Brain microvascular endothelial cell (primary cell): ENCODE measurements at regions not wholly inside any gene's neighbourhood (a gene's known extent, or its start where the extent isn't known, plus 50 kb on each side); places are given as distances from the start of the nearest gene placed in this dataset.

Experiments
- DNase-seq: peaks from one replicate; pipeline ENCODE4 v3.0.0-alpha.2; 2020
- H3K27ac ChIP-seq: fragments of 250-450 bp; sonication (Bioruptor Pico); 2 replicates; pipeline ENCODE4 v1.5.1; 2020; ENCODE audit warnings: mild to moderate bottlenecking, moderate library complexity
- H3K27me3 ChIP-seq: fragments of 250-450 bp; sonication (Bioruptor Pico); replicated peaks from 2 replicates; pipeline ENCODE4 v1.5.1; 2020; ENCODE audit warnings: mild to moderate bottlenecking
- H3K36me3 ChIP-seq: fragments of 250-450 bp; sonication (Bioruptor Pico); replicated peaks from 2 replicates; pipeline ENCODE4 v1.5.1; 2020; ENCODE audit warnings: mild to moderate bottlenecking
- H3K4me3 ChIP-seq: 2 replicates; pipeline ENCODE4 v1.5.1; 2011; ENCODE audit warnings: low read depth, mild to moderate bottlenecking, control low read depth, low read length, moderate library complexity
- in situ Hi-C: cut with HindIII; loops from 2 replicates; pipeline ENCODE4 v1.10.0; 2017; ENCODE audit warnings: low sequenced_read_pairs, low pct_ligation_motif_present
- TF ChIP-seq, protein P1 (sequence below): IDR thresholded peaks from 2 replicates; pipeline ENCODE4 v1.5.1; 2011; ENCODE audit warnings: low read depth, mild to moderate bottlenecking, moderate library complexity, low read length, control low read depth, inconsistent platforms; ENCODE audit errors: missing control alignments

DNA sequence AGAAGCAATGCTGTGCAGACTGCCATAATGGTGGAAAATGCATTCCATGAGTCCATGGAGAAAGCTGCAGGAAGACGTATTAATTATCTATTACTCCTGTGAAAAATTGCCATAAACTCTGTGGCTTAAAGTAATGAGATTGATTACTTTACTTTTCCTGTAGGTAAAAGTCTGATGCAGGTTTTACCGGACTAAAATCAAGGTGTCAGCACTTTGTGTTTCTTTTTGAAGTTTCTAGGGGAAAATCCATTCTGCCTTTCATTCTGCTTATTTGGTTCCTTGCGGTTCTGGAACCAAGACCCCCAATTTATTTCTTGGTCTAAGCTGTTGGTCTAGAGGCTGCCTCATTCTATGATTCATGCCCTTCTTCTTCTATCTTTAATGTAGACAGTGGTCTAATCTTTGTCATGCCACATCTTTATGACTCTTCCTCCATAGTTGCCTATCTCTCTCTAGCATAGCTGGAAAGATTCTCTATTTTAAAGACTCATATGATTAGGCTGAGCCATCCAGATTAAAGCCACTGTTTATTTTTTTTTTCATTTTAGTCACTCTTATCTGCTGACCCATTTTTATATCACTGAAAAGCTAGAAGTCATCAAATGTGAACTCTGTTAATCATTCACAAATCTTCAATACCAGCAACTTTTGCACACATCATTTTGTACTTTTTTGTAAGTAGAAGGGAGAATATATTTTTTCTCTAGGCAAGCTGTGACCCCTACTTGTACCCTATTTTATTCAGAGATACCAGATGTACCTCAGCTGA, 2056.4 kb downstream of the PCDH7 start:
- Histone ChIP-seq H3K4me3 (no peak overlapping the region), H3K27ac (no peak overlapping the region), H3K36me3 (no peaks in the 10 kb centered on the region), H3K27me3 (no peaks in the 10 kb centered on the region)
- in situ Hi-C loops = no loop called here
- no peak for DNase-seq
- TF ChIP-seq, protein P1, sequence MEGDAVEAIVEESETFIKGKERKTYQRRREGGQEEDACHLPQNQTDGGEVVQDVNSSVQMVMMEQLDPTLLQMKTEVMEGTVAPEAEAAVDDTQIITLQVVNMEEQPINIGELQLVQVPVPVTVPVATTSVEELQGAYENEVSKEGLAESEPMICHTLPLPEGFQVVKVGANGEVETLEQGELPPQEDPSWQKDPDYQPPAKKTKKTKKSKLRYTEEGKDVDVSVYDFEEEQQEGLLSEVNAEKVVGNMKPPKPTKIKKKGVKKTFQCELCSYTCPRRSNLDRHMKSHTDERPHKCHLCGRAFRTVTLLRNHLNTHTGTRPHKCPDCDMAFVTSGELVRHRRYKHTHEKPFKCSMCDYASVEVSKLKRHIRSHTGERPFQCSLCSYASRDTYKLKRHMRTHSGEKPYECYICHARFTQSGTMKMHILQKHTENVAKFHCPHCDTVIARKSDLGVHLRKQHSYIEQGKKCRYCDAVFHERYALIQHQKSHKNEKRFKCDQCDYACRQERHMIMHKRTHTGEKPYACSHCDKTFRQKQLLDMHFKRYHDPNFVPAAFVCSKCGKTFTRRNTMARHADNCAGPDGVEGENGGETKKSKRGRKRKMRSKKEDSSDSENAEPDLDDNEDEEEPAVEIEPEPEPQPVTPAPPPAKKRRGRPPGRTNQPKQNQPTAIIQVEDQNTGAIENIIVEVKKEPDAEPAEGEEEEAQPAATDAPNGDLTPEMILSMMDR = no peak

DNA sequence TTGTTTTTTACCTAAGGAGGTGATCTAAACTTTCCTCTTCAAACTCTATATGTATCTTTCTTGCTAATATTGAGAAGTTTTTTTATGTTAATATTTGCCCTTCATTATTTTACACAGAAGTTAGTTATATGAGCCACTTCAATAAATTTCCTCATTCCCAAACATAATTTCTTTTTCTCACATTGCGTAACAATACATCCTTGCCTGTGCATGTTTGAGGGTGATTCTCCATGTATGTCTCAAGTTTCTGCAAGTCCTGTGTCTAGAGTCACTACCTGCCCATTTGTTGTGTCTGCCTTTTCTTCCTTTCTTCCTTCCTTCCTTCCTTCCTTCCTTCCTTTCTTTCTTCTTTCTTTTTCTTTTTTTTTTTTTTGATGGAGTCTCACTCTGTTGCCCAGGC, 2057.9 kb downstream of the PCDH7 start:
- TF ChIP-seq, protein P1 = no peak
- in situ Hi-C loops = no loop called here

DNA sequence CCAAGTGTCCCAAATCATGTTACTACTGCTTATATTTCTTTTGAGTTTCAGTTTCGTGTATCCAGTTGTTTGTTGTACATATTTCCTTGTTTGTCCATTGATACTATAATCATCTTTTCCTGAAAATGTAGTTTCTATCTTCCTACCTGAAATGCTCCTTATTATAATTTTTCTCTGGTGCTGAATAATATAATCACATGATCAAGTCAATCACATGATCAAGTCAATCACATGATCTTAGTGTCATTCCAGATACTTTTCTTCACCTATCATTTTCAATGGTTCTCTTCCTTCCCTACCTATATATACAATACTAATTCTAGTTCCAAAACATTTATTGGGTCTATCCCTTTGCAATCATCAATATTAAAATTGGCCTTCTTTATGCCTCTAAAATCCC, 2058.8 kb downstream of the PCDH7 start:
- DNase-seq = no peak
- in situ Hi-C loops = no loop called here
- Histone ChIP-seq H3K4me3 (no peak overlapping the region), H3K36me3 (no peaks in the 10 kb centered on the region), H3K27me3 (no peaks in the 10 kb centered on the region), H3K27ac (no peak overlapping the region)
- TF ChIP-seq, protein P1 = no peak

More for the DNA sequence above, 2057.9 kb downstream of the PCDH7 start:
- DNase-seq = no peak
- no peaks in the 10 kb centered on the region for H3K27me3 ChIP-seq
- no peaks in the 10 kb centered on the region for H3K36me3 ChIP-seq
- no peak overlapping the region for H3K4me3 ChIP-seq
- no peak overlapping the region for H3K27ac ChIP-seq

DNA sequence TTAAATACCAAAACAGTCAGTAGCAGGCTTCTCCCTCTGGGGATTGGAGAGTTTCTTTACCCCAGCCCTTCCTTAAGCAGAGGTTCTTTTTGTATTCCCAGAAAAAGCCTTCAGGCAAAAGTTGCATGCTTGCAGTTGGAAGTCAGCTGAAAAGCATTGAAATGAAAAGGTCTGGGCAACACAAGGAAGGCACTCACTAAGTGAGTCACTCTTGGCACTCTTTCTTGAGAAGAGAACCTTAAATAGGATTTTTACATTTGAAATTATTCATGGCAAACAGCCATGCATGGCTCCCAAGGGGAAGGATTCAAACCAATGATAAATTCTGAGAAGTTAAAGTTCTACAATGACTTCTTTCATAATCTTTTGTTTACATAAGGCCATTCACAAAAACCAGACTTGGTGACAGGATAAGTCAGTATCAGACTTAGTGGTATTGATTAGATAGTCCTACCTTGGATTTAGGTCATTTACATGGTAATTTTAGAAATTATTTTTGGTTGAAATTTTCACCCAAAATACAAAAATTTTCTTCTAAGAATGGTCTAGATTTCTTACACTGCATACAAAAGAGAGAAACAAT, 2068.9 kb downstream of the PCDH7 start:
- H3K27me3 ChIP-seq = no peaks in the 10 kb centered on the region
- H3K36me3 ChIP-seq = no peaks in the 10 kb centered on the region
- H3K27ac ChIP-seq = no peak overlapping the region
- TF ChIP-seq, protein P1 = no peak
- no peak overlapping the region for H3K4me3 ChIP-seq
- in situ Hi-C loops = no loop called here
- DNase-seq = no peak

DNA sequence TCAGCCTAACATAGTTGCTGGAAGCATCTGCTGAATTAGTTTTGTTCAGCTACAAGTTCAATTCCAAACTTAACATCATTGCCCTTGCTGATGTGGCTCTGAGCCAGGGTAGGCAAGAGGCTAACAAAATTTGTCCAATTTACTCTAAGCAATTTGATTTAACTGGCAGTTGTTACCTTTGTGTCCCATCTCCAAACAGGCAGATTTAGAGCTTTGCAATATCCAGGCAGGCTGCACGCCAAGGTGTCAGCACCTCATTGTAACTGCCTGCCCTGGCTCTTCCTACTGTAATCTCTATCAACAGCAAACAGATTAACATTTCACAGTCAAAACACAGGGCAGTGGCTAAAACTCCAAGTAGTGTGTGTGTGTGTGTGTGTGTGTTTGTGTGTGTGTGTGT, 2070.6 kb downstream of the PCDH7 start:
- no peaks in the 10 kb centered on the region for H3K36me3 ChIP-seq
- in situ Hi-C loops = no loop called here
- TF ChIP-seq, protein P1 = no peak
- H3K4me3 ChIP-seq = no peak overlapping the region
- no peaks in the 10 kb centered on the region for H3K27me3 ChIP-seq
- no peak for DNase-seq
- H3K27ac ChIP-seq = no peak overlapping the region
